Occipital lobe (tissue), 1 donor: ENCODE measurements at regions not wholly inside any gene's neighbourhood (a gene's known extent, or its start where the extent isn't known, plus 50 kb on each side); places are given as distances from the start of the nearest gene placed in this dataset.

Experiments
- DNase-seq: peaks from one replicate; lab custom pipeline; 2025; lab: John Stamatoyannopoulos, UW

- DNase-seq = no peak
Observed at GRCh38 chr3:180340395-180340794, 261.6 kb upstream of the TTC14 start.

- no peak for DNase-seq
Observed at GRCh38 chr3:180341516-180341915, 260.4 kb upstream of the TTC14 start.

- DNase-seq = no peak
Observed at GRCh38 chr3:180351601-180352000, 250.4 kb upstream of the TTC14 start.

GRCh38 chr3:180352261-180352660, 249.7 kb upstream of the TTC14 start:
- DNase-seq = no peak

GRCh38 chr3:180354214-180354613, 247.7 kb upstream of the TTC14 start:
- DNase-seq = no peak

- DNase-seq = no peak
Observed at GRCh38 chr3:180358179-180358578, 243.8 kb upstream of the TTC14 start.

- DNase-seq = no peak
Observed at GRCh38 chr3:180359061-180359952, 242.7 kb upstream of the TTC14 start.

- no peak for DNase-seq
Observed at GRCh38 chr3:180359953-180360279, 242.0 kb upstream of the TTC14 start.

- DNase-seq = no peak
Observed at GRCh38 chr3:180362081-180362480, 239.9 kb upstream of the TTC14 start.

- no peak for DNase-seq
Observed at GRCh38 chr3:180375831-180376230, 226.1 kb upstream of the TTC14 start.

- DNase-seq = no peak
Observed at GRCh38 chr3:180378496-180378895, 223.5 kb upstream of the TTC14 start.

- DNase-seq = no peak
Observed at GRCh38 chr3:180382638-180383180, 219.3 kb upstream of the TTC14 start.

GRCh38 chr3:180383332-180384020, 218.5 kb upstream of the TTC14 start:
- DNase-seq = no peak

GRCh38 chr3:180390313-180390712, 211.7 kb upstream of the TTC14 start:
- no peak for DNase-seq

GRCh38 chr3:180391001-180391400, 211.0 kb upstream of the TTC14 start:
- no peak for DNase-seq

GRCh38 chr3:180401226-180401625, 200.7 kb upstream of the TTC14 start:
- no peak for DNase-seq

- DNase-seq = no peak
Observed at GRCh38 chr3:180402471-180403073, 199.4 kb upstream of the TTC14 start.

GRCh38 chr3:180403156-180403555, 198.8 kb upstream of the TTC14 start:
- no peak for DNase-seq

GRCh38 chr3:180408654-180409053, 193.3 kb upstream of the TTC14 start:
- DNase-seq = no peak

GRCh38 chr3:180409170-180409569, 192.8 kb upstream of the TTC14 start:
- DNase-seq = no peak

- DNase-seq = no peak
Observed at GRCh38 chr3:180409883-180410282, 192.1 kb upstream of the TTC14 start.

GRCh38 chr3:180414157-180414556, 187.8 kb upstream of the TTC14 start:
- DNase-seq = no peak
